ENCODE measurements at regions not wholly inside any gene's neighbourhood (a gene's known extent, or its start where the extent isn't known, plus 50 kb on each side); places are given as distances from the start of the nearest gene placed in this dataset.

DNA sequence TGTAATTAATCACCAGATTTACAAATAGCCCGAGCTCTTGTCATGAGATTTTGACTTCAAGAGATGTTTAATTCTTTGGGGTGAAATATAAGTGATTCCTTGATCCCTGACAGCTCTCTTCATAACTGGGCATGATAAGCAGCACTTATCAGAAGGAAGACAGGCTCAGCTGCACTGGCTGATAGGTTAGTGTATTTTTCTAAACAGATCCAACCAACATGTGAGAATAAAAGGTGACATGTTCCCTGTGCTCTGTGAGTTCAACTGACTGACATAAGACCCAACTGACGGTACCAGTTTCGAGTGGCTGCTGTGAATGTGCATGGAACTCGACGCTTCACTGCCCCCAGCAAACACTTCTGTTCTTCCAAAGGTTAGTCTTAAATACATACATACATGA lies 114.8 kb downstream of the VCY start:
- H2AFZ ChIP-seq (ENCODE audit: low read depth, low read length): no peak overlapping the region
- no peaks in the 10 kb centered on the region for H3K9me3 ChIP-seq (ENCODE audit: insufficient read depth, low read length, severe bottlenecking)
- no peaks in the 10 kb centered on the region for H3K4me1 ChIP-seq (ENCODE audit: insufficient read depth, low read length)
- no peak overlapping the region for H3K27ac ChIP-seq (ENCODE audit: low read length)
- H3K79me2 ChIP-seq (ENCODE audit: insufficient read depth, low read length): no peaks in the 10 kb centered on the region
- no peaks in the 10 kb centered on the region for H4K20me1 ChIP-seq (ENCODE audit: insufficient read depth, low read length)
- no peak for TF ChIP-seq EZH2 (IDR thresholded peaks at IDR 0.05; ENCODE audit: borderline replicate concordance, low read depth, low read length, severe bottlenecking)
- TF ChIP-seq, protein P1, sequence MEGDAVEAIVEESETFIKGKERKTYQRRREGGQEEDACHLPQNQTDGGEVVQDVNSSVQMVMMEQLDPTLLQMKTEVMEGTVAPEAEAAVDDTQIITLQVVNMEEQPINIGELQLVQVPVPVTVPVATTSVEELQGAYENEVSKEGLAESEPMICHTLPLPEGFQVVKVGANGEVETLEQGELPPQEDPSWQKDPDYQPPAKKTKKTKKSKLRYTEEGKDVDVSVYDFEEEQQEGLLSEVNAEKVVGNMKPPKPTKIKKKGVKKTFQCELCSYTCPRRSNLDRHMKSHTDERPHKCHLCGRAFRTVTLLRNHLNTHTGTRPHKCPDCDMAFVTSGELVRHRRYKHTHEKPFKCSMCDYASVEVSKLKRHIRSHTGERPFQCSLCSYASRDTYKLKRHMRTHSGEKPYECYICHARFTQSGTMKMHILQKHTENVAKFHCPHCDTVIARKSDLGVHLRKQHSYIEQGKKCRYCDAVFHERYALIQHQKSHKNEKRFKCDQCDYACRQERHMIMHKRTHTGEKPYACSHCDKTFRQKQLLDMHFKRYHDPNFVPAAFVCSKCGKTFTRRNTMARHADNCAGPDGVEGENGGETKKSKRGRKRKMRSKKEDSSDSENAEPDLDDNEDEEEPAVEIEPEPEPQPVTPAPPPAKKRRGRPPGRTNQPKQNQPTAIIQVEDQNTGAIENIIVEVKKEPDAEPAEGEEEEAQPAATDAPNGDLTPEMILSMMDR (IDR thresholded peaks at IDR 0.05; ENCODE audit: borderline replicate concordance, extremely low read depth, low read length, poor library complexity, severe bottlenecking): no peak
- H3K36me3 ChIP-seq (ENCODE audit: insufficient read depth, low read length): no peaks in the 10 kb centered on the region; the same call in 1 of the 2 replicates
- H3K9ac ChIP-seq (ENCODE audit: low read depth, low read length): no peak overlapping the region
- DNase-seq: no peak
- H3K4me3 ChIP-seq (ENCODE audit: low read depth in 1 of 2, low read length in 2 of 2): no peak overlapping the region
- H3K4me2 ChIP-seq (ENCODE audit: insufficient read depth, low read length): no peak overlapping the region
- H3K27me3 ChIP-seq (ENCODE audit: insufficient read depth, low read length, poor library complexity): no peaks in the 10 kb centered on the region
- no peak for ATAC-seq (ENCODE audit: insufficient read depth, low read depth)

DNA sequence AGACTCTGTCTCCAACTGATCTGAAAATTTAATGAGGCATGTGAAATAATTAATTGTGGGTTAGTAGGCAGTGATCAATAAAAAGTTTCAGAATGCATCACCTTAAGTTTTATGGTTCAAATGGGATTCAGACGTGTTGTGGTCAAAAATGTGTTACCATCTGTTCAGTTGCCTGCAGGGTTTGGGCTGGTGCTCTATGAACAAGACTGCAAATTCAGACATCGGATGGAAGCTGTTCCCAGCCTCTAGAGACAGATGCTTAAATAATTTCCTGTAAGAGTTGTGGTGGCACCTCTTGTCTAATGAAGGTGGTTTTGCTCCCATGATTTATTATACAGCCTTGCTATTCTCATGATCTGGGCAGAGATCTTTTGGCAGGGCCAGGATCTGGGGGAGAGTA lies 113.6 kb downstream of the VCY start:
- Histone ChIP-seq H3K4me3 (ENCODE audit: low read depth in 1 of 2, low read length in 2 of 2) (no peak overlapping the region), H3K4me2 (ENCODE audit: insufficient read depth, low read length) (no peak overlapping the region), H3K36me3 (ENCODE audit: insufficient read depth, low read length) (no peaks in the 10 kb centered on the region; the same call in 1 of the 2 replicates), H3K4me1 (ENCODE audit: insufficient read depth, low read length) (no peaks in the 10 kb centered on the region), H3K27me3 (ENCODE audit: insufficient read depth, low read length, poor library complexity) (no peaks in the 10 kb centered on the region), H3K9me3 (ENCODE audit: insufficient read depth, low read length, severe bottlenecking) (no peaks in the 10 kb centered on the region), H3K9ac (ENCODE audit: low read depth, low read length) (no peak overlapping the region), H3K79me2 (ENCODE audit: insufficient read depth, low read length) (no peaks in the 10 kb centered on the region), H3K27ac (ENCODE audit: low read length) (no peak overlapping the region), H4K20me1 (ENCODE audit: insufficient read depth, low read length) (no peaks in the 10 kb centered on the region), H2AFZ (ENCODE audit: low read depth, low read length) (no peak overlapping the region)
- DNase-seq (no peak), ATAC-seq (ENCODE audit: insufficient read depth, low read depth) (no peak)
- TF ChIP-seq, protein P1 (IDR thresholded peaks at IDR 0.05; ENCODE audit: borderline replicate concordance, extremely low read depth, low read length, poor library complexity, severe bottlenecking): no peak
- TF ChIP-seq EZH2 (IDR thresholded peaks at IDR 0.05; ENCODE audit: borderline replicate concordance, low read depth, low read length, severe bottlenecking): no peak

DNA sequence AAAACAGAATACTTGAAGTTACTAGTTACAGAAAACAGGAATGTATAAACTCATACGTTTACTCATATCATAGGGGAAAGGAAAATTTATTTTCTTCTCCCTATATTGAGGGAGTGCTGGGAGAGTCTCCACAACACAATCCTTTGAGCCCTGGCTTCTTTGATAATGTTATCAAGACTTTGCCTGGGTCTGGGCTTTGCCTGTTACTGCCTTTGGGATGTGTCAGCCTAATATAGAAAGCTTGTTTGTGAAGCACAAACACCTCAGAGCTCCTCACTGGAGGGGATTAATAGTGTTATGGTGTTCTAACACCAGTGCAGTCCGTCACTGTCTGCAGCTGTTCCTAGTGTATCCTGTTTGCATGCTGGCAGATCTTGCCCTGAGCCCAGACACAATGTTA lies 107.8 kb downstream of the VCY start:
- H3K9me3 ChIP-seq (ENCODE audit: insufficient read depth, low read length, severe bottlenecking): no peaks in the 10 kb centered on the region
- no peaks in the 10 kb centered on the region for H3K79me2 ChIP-seq (ENCODE audit: insufficient read depth, low read length)
- no peak overlapping the region for H3K27ac ChIP-seq (ENCODE audit: low read length)
- H3K4me1 ChIP-seq (ENCODE audit: insufficient read depth, low read length): no peaks in the 10 kb centered on the region
- no peaks in the 10 kb centered on the region for H4K20me1 ChIP-seq (ENCODE audit: insufficient read depth, low read length)
- no peaks in the 10 kb centered on the region for H3K36me3 ChIP-seq (ENCODE audit: insufficient read depth, low read length)
- DNase-seq (no peak), ATAC-seq (ENCODE audit: insufficient read depth, low read depth) (no peak)
- H3K9ac ChIP-seq (ENCODE audit: low read depth, low read length): no peak overlapping the region
- H3K27me3 ChIP-seq (ENCODE audit: insufficient read depth, low read length, poor library complexity): no peaks in the 10 kb centered on the region
- H3K4me2 ChIP-seq (ENCODE audit: insufficient read depth, low read length): no peak overlapping the region
- H3K4me3 ChIP-seq (ENCODE audit: low read depth in 1 of 2, low read length in 2 of 2): no peak overlapping the region
- TF ChIP-seq, protein P1 (IDR thresholded peaks at IDR 0.05; ENCODE audit: borderline replicate concordance, extremely low read depth, low read length, poor library complexity, severe bottlenecking): no peak
- no peak for TF ChIP-seq EZH2 (IDR thresholded peaks at IDR 0.05; ENCODE audit: borderline replicate concordance, low read depth, low read length, severe bottlenecking)
- no peak overlapping the region for H2AFZ ChIP-seq (ENCODE audit: low read depth, low read length)

DNA sequence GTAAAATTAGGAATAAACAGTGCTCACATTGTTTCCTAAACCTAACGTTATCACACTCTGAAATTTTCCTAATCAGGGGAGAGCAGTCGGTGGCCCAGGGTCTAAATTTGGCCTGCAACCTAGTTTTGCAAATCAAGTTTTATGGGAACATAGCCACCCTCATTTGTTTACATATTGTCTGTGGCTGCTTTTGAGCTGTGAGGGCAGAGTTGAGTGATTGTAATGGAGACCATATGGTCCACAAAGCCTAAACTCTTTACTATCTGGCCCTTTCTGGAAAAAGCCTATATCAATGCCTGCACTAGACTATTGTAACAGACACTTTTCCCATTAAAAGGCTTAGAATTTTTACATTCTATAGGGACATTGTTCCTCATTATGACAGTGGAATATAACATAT lies 105.2 kb downstream of the VCY start:
- no peaks in the 10 kb centered on the region for H3K79me2 ChIP-seq (ENCODE audit: insufficient read depth, low read length)
- no peak for TF ChIP-seq EZH2 (IDR thresholded peaks at IDR 0.05; ENCODE audit: borderline replicate concordance, low read depth, low read length, severe bottlenecking)
- H3K36me3 ChIP-seq (ENCODE audit: insufficient read depth, low read length): no peaks in the 10 kb centered on the region
- H3K27me3 ChIP-seq (ENCODE audit: insufficient read depth, low read length, poor library complexity): no peaks in the 10 kb centered on the region
- no peak overlapping the region for H3K27ac ChIP-seq (ENCODE audit: low read length)
- no peak for DNase-seq
- H3K9me3 ChIP-seq (ENCODE audit: insufficient read depth, low read length, severe bottlenecking): no peaks in the 10 kb centered on the region
- no peak overlapping the region for H3K4me3 ChIP-seq (ENCODE audit: low read depth in 1 of 2, low read length in 2 of 2)
- no peak overlapping the region for H3K4me2 ChIP-seq (ENCODE audit: insufficient read depth, low read length)
- no peak overlapping the region for H2AFZ ChIP-seq (ENCODE audit: low read depth, low read length)
- no peaks in the 10 kb centered on the region for H3K4me1 ChIP-seq (ENCODE audit: insufficient read depth, low read length)
- no peak overlapping the region for H3K9ac ChIP-seq (ENCODE audit: low read depth, low read length)
- H4K20me1 ChIP-seq (ENCODE audit: insufficient read depth, low read length): no peaks in the 10 kb centered on the region
- ATAC-seq (ENCODE audit: insufficient read depth, low read depth): no peak

Measured in DND-41 (cell line).